GM18498 (cell line): ENCODE measurements at regions not wholly inside any gene's neighbourhood (a gene's known extent, or its start where the extent isn't known, plus 50 kb on each side); places are given as distances from the start of the nearest gene placed in this dataset.

ENCODE experiments used
- ATAC-seq: cut with Tn5 transposase; IDR thresholded peaks from one replicate; pipeline ENCODE4 v1.9.1; 2021; ENCODE audit warnings: mild to moderate bottlenecking, moderate library complexity; ENCODE audit not compliant: unreplicated experiment

DNA sequence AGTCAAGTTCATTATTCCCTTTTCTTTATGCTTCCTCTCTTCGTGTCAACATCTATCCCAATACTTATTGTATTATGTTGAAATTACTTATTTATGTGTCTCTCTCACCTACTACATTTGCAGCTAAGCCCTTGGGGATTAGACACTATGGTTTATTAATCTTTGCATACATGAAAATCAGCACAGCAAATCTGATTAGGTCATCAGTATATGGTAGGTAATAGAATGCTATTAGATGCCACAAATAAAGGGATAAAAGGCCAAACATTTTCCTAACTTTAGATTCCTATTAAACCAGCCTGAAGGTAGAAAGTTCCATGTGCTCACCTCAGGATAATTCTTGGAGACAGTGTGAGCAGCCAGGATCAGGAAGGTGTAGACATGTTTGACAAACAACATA lies 490.1 kb upstream of the MPDZ start:
- no peak for ATAC-seq

DNA sequence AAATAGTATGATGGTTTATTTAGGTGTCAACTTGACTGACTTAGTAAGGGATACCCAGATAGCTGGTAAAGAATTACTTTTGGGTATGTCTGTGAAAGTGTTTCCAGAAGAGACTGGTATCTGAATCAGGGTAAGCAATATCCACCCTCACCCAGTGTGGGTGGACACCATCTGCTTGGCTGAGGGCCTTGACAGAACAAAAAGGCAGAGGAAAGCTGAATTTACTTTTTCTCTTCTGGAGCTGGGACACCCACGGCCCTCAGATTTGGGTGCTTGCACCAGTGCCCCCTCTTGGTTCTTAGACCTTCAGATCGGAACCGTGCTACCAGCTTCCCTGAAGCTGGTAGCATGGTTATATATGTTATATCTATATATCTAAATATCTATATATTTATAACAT lies 489.5 kb upstream of the MPDZ start:
- no peak for ATAC-seq

DNA sequence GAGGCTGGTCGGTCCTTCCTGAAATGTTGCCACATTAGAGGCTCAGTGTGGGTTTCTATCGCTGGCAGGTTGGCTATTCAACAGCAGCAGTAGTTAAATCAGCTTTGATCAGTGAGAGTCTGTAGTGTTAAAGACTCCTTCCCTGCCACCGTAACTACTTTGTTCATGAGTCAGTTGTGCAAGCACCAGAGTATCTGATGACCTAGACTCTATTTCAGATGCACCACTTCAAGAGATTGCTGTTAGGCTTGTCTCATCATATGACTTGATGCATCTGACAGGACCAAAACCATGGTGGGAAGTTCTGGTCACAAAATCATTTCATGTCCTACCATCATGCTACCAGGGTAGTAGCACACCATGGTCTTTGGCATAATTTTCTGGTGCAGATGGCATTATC lies 482.7 kb upstream of the MPDZ start:
- no peak for ATAC-seq

DNA sequence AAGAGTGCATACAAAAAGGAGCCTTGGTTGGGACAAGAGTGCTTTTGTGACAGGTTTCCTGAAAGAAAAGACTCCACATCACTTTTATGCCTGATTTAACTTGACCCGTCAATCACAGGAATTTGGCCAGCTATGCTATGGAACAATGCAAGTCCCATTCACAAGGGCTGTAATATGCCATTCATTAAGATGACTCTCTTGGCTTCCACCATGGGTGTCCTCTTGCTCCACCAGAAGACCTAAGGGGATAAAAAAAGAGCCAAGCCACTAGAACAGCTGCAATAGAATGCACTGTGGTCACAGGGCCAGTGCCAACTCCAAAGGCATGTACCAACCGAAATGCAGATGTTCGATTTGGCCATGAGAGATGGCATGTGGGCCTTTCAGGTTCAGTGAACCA lies 480.1 kb upstream of the MPDZ start:
- ATAC-seq = no peak

DNA sequence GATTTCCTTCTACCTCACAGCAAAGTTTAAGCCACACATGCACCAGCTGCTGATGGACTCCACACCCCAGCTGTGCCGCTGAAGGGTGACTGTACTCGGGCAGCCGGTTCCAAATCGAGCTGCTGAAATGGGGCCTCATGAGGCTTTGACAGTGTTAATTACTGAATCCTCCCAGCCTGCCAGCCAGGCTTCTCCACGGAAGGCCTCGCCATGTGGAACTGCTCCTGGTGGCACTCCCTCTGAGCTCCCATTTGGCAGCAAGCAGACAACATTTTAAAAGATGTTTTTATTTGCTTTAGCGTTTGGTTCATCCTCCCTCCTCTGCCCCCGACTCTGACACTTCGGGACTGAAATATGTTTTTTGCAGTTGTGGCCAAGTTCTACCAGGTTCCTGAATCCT lies 479.4 kb upstream of the MPDZ start:
- ATAC-seq = no peak

DNA sequence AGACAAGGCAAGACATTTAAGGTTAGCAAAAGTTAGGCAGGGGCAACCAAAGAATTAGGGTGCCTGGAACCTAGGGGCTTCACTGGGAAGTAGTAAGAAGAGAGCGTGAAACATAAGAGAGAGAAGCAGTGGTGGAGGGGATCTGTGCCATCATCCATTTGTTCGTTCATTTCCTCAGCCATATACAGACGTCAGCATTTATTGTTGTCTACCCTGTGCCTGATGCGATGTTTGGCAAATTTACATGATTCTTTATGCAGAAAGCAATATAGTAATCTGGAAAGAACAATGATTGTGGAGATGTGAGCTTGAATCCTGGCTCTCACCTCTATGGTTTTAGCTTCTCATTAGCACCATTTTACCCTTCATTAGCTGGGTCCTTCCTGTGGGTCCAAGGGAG lies 477.5 kb upstream of the MPDZ start:
- ATAC-seq = no peak

DNA sequence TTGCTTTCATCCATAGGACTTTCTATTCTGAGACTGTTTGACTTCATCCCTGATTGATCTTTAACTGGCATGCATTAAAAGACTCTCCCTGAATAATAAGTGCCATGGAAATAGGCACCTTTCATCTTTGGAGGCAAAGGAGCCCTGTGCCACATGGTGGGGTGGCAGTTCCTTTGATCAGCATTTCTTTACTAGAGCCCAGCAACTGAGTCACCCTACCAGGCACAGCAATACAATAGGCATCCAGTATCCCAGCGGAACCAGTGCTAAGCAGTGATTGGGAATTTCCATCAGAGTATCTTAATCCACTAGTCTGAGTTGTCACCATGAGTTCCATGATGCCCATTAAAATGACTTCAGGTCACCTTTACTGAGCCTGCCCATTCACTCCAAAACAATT lies 476.1 kb upstream of the MPDZ start:
- no peak for ATAC-seq

DNA sequence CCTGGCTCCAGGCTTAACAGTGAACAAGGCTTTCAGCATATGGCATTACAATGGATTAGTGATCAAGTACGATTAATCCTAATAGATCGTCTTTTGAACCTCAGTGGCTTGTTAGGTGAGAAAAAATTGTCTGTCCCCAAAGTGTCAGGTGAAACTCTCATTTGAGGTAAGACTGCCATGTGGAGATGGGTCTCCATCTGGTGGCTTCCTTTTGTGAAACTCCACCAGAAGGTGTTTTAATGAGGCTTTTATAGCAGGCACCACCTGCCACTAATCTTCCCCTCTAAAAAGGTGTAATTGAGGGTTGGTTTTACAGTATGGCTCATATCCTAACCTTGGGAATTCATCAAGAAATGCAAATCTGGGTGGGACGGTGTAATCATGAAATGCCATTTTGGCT lies 471.1 kb upstream of the MPDZ start:
- no peak for ATAC-seq

DNA sequence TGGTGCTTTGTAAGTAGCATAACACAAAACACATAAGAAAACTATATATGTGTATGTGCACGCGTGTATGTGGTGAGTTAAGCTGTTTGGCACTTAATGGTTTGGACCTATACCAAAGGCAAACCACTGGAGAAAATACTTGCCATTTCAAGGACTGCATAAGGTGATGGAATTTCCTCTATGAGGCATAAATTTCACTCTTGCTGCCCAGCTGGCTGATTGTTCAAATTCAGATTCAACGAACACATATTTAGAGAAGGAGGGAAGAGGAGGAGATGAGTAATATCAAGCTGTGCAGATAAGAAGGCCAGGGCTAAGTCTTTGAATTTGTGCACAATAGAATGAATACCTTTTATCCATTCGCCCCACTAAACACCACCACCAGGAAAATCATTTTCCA lies 470.6 kb upstream of the MPDZ start:
- ATAC-seq = no peak

DNA sequence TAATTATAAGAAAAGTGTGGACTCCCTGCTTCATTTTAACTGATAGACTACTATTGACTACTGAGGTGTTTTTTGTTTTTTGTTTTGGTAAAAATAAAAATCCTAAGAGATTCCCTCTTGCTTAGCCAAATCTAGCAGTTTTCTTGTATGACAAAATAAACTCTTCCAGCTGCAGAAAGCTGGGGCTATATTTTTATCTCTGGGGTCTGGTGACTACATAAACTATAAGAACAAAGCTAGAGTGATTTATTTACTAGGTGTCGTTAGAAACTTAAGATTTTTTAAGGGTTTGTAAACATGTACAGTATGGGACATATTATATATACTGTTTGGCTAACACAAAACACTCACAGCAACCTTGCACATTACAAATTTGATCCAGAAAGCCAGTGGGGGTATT lies 467.4 kb upstream of the MPDZ start:
- no peak for ATAC-seq

DNA sequence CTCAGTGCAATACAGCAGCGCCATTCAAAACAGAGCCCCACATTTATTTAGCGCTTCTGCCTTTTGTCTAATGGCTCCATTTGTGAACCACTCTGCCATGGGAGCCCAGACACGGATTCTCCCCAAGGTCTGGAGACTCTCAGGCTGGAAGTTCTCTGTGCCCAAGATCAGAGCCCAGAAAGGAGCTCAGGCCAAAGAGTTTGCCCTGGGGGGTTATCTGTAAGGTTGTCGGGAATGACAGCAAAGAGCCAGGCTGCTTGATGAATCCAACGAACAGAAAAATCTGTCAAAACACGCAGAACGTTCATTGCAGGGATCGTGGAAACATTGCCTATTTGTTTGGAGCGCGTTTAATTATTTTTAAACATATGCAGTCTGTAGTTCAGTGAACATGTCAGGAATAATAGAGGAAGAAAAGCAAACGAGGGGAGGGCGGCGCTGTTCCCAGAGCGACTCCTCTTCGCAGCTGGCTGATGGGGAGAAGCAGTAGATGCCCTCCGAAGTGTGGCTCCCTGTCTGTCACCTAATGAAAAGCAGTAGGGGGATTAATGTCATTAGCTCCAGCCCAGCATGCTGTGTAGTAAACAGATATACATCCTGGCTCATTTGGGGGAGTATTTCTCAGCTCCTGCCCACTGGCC lies 464.9 kb upstream of the MPDZ start:
- no peak for ATAC-seq

DNA sequence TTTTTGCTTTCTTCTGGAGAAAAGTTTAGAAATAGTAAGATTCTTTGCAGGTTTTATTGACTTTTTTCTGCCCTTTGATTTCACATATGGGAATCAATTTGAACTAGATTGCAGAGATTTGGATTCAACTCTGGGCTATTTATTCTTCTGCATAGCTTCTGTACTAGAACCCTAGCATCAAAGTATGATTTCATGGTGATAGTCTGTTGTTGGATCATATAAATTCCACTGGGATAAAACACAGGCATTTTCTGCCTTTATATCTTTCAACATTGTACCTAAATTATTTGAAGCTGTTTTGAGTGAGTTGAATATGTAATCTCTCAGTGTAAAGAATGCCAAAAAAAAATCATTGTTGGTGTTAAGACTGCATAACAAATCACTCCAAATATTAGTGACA lies 458.4 kb upstream of the MPDZ start:
- ATAC-seq = no peak

DNA sequence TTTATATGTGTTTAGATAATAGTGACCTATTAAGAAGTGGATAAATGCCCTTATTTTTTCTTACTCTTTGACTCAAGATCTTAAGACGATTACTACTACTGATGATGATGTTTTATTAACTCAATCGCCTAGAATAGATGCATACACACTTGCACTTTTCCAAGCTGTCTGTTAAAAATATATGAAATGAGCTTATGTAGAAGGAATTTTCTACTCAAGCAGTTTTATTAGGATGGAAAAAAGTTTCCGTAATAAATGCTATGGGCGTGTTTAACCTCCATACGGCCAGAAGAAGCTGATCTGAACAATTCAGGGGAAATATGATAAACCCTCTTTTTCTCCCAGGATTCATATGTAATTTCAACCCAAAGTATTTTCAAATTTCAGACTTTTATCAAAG lies 455.7 kb upstream of the MPDZ start:
- ATAC-seq = no peak

DNA sequence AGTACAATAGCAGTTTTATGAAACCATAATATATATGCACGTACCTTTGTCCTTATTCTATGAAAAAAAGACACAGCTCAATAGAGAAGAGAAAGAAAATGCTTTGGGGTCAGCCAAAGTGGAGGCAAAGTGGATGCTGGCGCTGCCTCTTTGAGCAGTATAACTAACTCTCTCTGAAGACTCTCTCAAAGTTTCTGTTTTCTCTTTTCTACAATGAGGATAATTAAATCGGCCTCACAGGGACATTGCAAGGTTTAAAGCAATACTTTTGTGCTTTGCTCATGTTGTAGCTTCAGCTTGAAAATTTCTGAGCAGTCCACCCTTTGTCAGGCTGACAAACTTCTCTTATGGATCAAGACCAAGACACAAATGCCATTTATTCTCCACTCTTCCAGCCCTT lies 455.1 kb upstream of the MPDZ start:
- no peak for ATAC-seq

DNA sequence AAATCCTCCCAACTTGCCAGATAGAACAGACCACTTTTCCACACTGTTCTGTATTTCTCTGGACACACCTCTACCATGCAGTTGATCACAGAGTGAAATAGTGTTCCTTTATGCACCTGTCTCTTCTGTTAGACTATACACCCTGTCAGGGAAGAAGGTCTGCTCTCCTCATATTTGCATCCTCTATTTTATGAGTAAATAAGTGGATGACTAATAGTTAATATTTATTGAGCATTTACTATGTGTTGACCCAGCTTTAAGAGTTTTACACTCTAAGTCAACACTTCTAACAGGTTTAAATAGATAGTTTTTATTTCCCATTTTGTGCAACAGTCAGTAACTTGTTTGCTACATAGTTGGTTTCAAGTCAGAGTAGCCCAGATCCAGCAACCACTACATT lies 452.8 kb upstream of the MPDZ start:
- no peak for ATAC-seq

DNA sequence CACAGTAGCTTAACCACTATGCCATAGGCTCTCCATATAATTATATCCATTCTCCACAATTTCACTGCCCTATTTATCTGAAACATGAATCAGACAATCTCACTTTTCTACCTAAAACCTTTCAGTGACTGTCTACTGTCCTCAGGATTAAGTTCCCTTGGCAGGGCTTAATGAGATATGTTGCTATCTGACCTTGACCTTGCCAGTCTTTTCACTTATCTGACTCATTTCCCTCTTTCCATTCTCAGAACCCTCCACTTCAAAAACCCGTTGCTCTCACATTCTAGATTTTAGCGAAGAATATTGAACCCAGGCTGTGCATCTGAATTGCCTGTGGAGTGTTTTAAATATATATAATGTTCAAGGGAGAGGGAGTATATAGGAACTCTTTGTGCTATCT lies 452.1 kb upstream of the MPDZ start:
- ATAC-seq = no peak

DNA sequence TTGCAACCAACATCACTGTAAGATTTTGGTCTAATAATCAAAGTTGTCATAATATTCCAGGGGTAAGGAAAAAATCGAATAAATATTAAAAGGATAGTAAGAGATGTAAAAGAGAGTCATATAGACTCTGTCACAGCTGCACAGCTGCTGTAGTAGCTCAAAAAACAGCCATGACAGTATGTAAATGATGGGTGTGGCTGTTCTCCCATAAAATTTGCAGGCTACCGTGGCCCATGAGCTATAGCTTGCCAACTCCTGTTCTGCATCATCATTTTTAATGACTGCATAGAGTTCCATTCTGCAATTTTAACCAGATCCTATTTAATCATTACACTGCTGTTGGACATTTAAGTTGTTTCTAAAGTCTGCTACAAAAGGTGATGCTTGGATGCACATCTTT lies 450.5 kb upstream of the MPDZ start:
- ATAC-seq = no peak

DNA sequence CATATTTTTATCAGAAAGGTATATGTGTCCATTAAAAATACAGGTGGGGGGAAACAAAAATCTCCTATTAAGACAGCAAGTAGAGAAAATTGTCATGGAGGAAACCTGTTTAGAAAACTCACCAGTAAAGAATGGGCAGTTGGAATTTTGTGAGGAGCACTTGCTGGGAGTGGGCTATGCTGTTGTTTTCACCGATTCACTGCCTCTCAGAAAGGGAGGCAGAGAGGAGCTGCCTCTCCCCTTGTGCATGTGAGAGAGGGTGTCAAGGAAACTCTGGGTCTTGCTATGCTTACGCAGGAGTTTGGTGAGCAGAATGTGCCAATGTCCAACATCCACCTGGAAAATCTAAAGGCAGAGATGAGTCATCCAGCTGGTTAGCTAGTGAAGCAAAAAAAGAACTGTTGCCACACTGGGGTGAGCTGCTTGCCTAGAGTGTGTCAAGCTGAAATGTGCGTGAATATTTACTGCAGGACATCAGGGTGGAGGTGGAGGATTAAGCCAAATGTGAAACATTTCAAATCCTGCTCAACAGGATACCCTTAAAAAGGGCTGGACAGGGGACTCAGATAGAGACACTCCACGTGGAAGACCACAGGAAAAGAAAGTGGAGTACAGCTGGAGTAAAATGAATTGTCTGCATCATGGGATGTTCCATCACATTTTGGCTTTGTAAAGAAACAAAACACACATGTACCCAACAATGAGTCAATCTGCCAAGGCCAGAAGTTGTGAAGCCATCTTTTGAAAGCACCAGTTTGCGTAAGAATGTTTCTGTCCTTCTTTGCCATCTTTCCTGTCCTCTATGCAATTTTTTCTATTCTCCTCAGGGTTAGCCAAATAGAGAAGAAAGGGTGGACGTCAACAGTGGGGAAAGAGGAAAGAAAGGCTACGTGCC lies 449.7 kb upstream of the MPDZ start:
- no peak for ATAC-seq

DNA sequence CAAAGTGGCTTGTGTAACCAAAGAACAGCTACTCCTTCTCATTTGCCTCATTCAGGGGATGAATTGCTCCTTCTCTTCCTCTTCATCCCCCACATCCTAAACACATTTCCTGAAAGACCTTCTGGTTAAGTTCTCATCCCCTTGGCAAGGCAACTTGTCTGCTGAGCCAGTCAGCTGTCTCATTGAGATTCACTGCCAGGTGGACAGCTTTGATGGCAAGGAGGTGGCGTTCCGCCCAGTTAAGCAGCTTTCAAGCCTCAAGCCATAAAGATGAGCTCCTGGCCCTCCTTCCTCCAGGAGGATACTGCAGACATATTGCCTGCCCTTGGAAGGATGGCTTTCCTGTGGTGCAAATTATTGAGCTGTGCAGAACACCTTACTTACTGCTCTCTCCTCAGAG lies 448.6 kb upstream of the MPDZ start:
- ATAC-seq = no peak

DNA sequence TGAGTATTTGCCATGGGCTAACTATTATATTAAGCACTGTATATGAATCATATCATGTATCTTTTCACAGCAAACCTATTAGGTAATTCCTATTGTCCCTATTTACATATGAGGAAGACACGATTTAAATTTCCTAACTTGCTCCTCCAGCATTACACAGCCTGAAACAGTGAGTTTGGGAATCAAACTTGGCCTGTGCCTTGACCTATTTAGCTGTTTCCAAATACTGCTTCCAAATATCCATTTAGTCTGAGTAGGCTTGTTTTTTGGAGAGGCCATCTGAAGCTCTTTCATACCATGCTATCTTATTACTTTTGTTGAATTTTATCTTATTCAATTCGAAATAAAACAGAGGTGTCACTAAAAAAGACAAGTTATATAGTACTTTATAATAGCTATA lies 447.3 kb upstream of the MPDZ start:
- ATAC-seq = no peak

DNA sequence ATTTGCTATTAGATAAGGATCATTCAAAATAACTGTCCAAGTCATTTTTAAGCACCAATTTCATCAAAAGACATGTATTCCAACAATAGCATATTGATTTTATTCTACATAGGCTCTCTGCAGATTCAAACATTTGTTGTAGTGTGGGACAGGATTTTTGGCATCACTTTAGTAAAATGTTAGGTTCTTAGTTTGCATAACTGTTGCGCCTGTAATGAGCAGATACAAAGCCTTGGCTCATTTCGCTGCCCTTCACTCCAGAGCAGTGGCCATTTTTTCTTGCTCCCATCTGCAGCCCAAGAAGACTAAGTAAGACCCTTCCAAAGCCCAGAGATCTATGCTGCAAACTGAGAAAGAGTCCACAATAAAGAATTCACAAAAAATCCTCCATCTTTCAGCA lies 446.0 kb upstream of the MPDZ start:
- no peak for ATAC-seq

DNA sequence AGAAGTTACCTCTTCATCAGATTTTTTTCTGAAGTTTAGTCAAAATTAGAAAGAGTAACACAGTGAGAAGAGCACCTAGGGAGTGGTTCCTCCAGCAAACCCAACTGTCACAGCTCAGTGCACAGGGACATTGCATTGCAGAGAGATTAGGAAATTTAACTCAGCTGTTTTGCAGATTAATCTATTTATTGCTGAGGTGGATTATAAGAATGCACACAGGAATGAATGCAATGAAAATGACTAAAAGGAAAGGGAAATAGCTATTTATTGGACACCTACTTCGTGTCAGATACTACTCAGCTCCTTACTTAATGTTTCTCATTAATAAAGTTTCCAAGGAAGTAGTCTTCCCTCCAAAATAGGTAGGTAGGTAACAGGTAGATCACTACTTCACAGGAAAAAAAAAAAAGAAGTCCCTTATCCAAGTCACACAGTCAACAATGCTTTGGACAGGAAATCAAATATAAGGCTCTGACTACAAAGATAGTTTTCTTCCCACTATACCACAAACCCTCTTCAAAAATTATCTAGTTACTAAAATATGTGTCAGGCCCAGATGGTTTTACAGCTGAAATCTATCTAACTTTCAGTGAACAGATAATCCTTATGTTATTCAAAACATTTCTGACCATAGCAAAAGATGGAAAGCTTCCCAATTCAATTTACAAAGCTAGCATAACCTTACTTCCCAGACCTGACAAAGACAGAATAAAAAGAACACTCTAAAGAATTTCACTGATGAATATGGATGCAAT lies 442.2 kb upstream of the MPDZ start:
- no peak for ATAC-seq
